Neural progenitor cell (in vitro differentiated cells): ENCODE measurements at regions not wholly inside any gene's neighbourhood (a gene's known extent, or its start where the extent isn't known, plus 50 kb on each side); places are given as distances from the start of the nearest gene placed in this dataset.

Experiments
- DNase-seq: peaks from one replicate; pipeline ENCODE4 v3.0.0-alpha.2; 2016; ENCODE audit warnings: low spot score
- H2AFZ ChIP-seq: fragments of 200-600 bp; sonication (generic); replicated peaks from 2 replicates; pipeline ENCODE4 v1.6.1; 2016; ENCODE audit warnings: antibody characterized with exemption
- H3F3A ChIP-seq: fragments of 200-600 bp; sonication (generic); 2 replicates; pipeline ENCODE4 v1.6.1; 2016; ENCODE audit warnings: antibody characterized with exemption, low read depth
- H3K27ac ChIP-seq: fragments of 200-600 bp; sonication (generic); 2 replicates; pipeline ENCODE4 v1.5.1; 2016; ENCODE audit warnings: mild to moderate bottlenecking
- H3K27me3 ChIP-seq: fragments of 200-600 bp; sonication (generic); 2 replicates; pipeline ENCODE4 v1.6.1; 2016; ENCODE audit warnings: mild to moderate bottlenecking, moderate library complexity
- H3K36me3 ChIP-seq: fragments of 200-600 bp; sonication (generic); 2 replicates; pipeline ENCODE4 v1.5.1; 2016
- H3K4me1 ChIP-seq: fragments of 200-600 bp; sonication (generic); 2 replicates; pipeline ENCODE4 v1.6.1; 2016; ENCODE audit warnings: mixed run types
- H3K4me2 ChIP-seq: fragments of 200-600 bp; sonication (generic); 2 replicates; pipeline ENCODE4 v1.6.1; 2016
- H3K4me3 ChIP-seq: fragments of 200-600 bp; sonication (generic); 2 replicates; pipeline ENCODE4 v1.5.1; 2016
- H3K79me2 ChIP-seq: fragments of 200-600 bp; sonication (generic); 2 replicates; pipeline ENCODE4 v1.6.1; 2016; ENCODE audit warnings: low read depth
- H3K9ac ChIP-seq: fragments of 200-600 bp; sonication (generic); 2 replicates; pipeline ENCODE4 v1.6.1; 2016
- H3K9me3 ChIP-seq: fragments of 200-600 bp; sonication (generic); 2 replicates; pipeline ENCODE4 v1.5.1; 2016; ENCODE audit warnings: low read depth
- H4K20me1 ChIP-seq: fragments of 200-600 bp; sonication (generic); 2 replicates; pipeline ENCODE4 v1.6.1; 2016; ENCODE audit warnings: low read depth
- H3K27ac Mint-ChIP-seq: 3 replicates; pipeline ENCODE4 v1.8.0; 2021; ENCODE audit warnings: mixed read lengths
- H3K27me3 Mint-ChIP-seq: 2 replicates; pipeline ENCODE4 v1.8.0; 2022; ENCODE audit warnings: low read depth, mild to moderate bottlenecking, inconsistent platforms, moderate library complexity, mixed read lengths; ENCODE audit not compliant: insufficient read depth
- H3K36me3 Mint-ChIP-seq: 3 replicates; pipeline ENCODE4 v1.8.0; 2021; ENCODE audit warnings: mixed read lengths
- H3K4me1 Mint-ChIP-seq: 3 replicates; pipeline ENCODE4 v1.8.0; 2021; ENCODE audit warnings: mixed read lengths
- H3K4me3 Mint-ChIP-seq: 3 replicates; pipeline ENCODE4 v1.8.0; 2021; ENCODE audit warnings: mild to moderate bottlenecking, moderate library complexity, mixed read lengths
- H3K9me3 Mint-ChIP-seq: 3 replicates; pipeline ENCODE4 v1.8.0; 2020; ENCODE audit warnings: mixed read lengths
- CTCF ChIP-seq: fragments of 200-600 bp; sonication (generic); IDR thresholded peaks from 2 replicates; pipeline ENCODE4 v1.5.1; 2017; ENCODE audit warnings: antibody characterized with exemption, mild to moderate bottlenecking
- EZH2 ChIP-seq: fragments of 200-600 bp; sonication (generic); IDR thresholded peaks from 2 replicates; pipeline ENCODE4 v1.6.1; 2017; ENCODE audit warnings: antibody characterized with exemption, mild to moderate bottlenecking, moderate library complexity
- EZH2phosphoT487 ChIP-seq: fragments of 200-600 bp; sonication (generic); IDR thresholded peaks from 2 replicates; pipeline ENCODE4 v1.6.1; 2017; ENCODE audit warnings: antibody characterized with exemption

GRCh38 chr12:22916815-22917214 lies 291.8 kb downstream of the ETNK1 start:
- TF ChIP-seq EZH2phosphoT487: no peak
- Histone ChIP-seq H3F3A (peaks cover 20% of the 10 kb centered on the region), H3K4me3 (no peak overlapping the region), H3K27ac (peak overlapping the region; percentile 69), H3K27me3 (no peaks in the 10 kb centered on the region), H3K79me2 (no peaks in the 10 kb centered on the region), H3K9ac (no peak overlapping the region), H3K9me3 (no peaks in the 10 kb centered on the region), H2AFZ (peak overlapping the region; percentile 65), H3K4me1 (peaks cover 18% of the 10 kb centered on the region), H3K4me2 (peak overlapping the region; percentile 40), H4K20me1 (no peaks in the 10 kb centered on the region), H3K36me3 (no peaks in the 10 kb centered on the region)
- Mint-ChIP-seq H3K36me3 (no peaks in the 10 kb centered on the region), H3K27me3 (peaks cover 4% of the 10 kb centered on the region), H3K9me3 (peaks cover 7% of the 10 kb centered on the region), H3K4me3 (peak overlapping the region; percentile 63), H3K27ac (peak overlapping the region; percentile 12), H3K4me1 (peaks cover 17% of the 10 kb centered on the region)
- DNase-seq: peak; percentile 21

GRCh38 chr12:22919883-22920282 lies 294.9 kb downstream of the ETNK1 start:
- Histone ChIP-seq H3K9ac (no peak overlapping the region), H3K79me2 (no peaks in the 10 kb centered on the region), H3K4me2 (no peak overlapping the region), H4K20me1 (no peaks in the 10 kb centered on the region), H3K4me3 (no peak overlapping the region), H2AFZ (no peak overlapping the region), H3K9me3 (no peaks in the 10 kb centered on the region), H3K27me3 (no peaks in the 10 kb centered on the region), H3F3A (peaks cover 20% of the 10 kb centered on the region), H3K27ac (no peak overlapping the region), H3K4me1 (peaks cover 22% of the 10 kb centered on the region), H3K36me3 (no peaks in the 10 kb centered on the region)
- H3K36me3 Mint-ChIP-seq: no peaks in the 10 kb centered on the region
- H3K4me1 Mint-ChIP-seq: peaks cover 17% of the 10 kb centered on the region
- H3K4me3 Mint-ChIP-seq: no peak overlapping the region
- no peak for TF ChIP-seq EZH2phosphoT487
- H3K27me3 Mint-ChIP-seq: peaks cover 4% of the 10 kb centered on the region
- peaks cover 7% of the 10 kb centered on the region for H3K9me3 Mint-ChIP-seq
- no peak for DNase-seq
- no peak overlapping the region for H3K27ac Mint-ChIP-seq

- Histone ChIP-seq H3K79me2 (no peaks in the 10 kb centered on the region), H3F3A (no peaks in the 10 kb centered on the region), H3K27me3 (no peaks in the 10 kb centered on the region), H3K27ac (no peak overlapping the region), H3K36me3 (no peaks in the 10 kb centered on the region), H3K9me3 (no peaks in the 10 kb centered on the region), H3K4me3 (no peak overlapping the region), H3K4me2 (no peak overlapping the region), H2AFZ (no peak overlapping the region), H4K20me1 (no peaks in the 10 kb centered on the region), H3K4me1 (peaks cover 11% of the 10 kb centered on the region), H3K9ac (no peak overlapping the region)
- H3K27me3 Mint-ChIP-seq: peaks cover 2% of the 10 kb centered on the region
- H3K4me3 Mint-ChIP-seq: no peak overlapping the region
- H3K4me1 Mint-ChIP-seq: no peaks in the 10 kb centered on the region
- no peak for TF ChIP-seq EZH2phosphoT487
- no peak for TF ChIP-seq CTCF
- no peak for TF ChIP-seq EZH2
- H3K9me3 Mint-ChIP-seq: no peaks in the 10 kb centered on the region
- H3K27ac Mint-ChIP-seq: no peak overlapping the region
- no peaks in the 10 kb centered on the region for H3K36me3 Mint-ChIP-seq
- no peak for DNase-seq
These were observed 298.8 kb downstream of the ETNK1 start for GRCh38 chr12:22923768-22924167.

- H3K4me1 Mint-ChIP-seq: no peaks in the 10 kb centered on the region
- no peak overlapping the region for H2AFZ ChIP-seq
- no peak overlapping the region for H3K4me3 ChIP-seq
- no peak overlapping the region for H3K4me3 Mint-ChIP-seq
- H3K27ac ChIP-seq: no peak overlapping the region
- H3K27me3 Mint-ChIP-seq: peaks cover 2% of the 10 kb centered on the region
- H3K9me3 ChIP-seq: no peaks in the 10 kb centered on the region
- H3K9ac ChIP-seq: no peak overlapping the region
- H3K4me1 ChIP-seq: peaks cover 11% of the 10 kb centered on the region
- no peaks in the 10 kb centered on the region for H3F3A ChIP-seq
- no peak for DNase-seq
- TF ChIP-seq EZH2phosphoT487 (no peak), CTCF (no peak), EZH2 (no peak)
- H4K20me1 ChIP-seq: no peaks in the 10 kb centered on the region
- H3K36me3 ChIP-seq: no peaks in the 10 kb centered on the region
- H3K36me3 Mint-ChIP-seq: no peaks in the 10 kb centered on the region
- no peak overlapping the region for H3K27ac Mint-ChIP-seq
- H3K9me3 Mint-ChIP-seq: no peaks in the 10 kb centered on the region
- no peaks in the 10 kb centered on the region for H3K27me3 ChIP-seq
- H3K79me2 ChIP-seq: no peaks in the 10 kb centered on the region
- H3K4me2 ChIP-seq: no peak overlapping the region
These were observed 299.4 kb downstream of the ETNK1 start for GRCh38 chr12:22924391-22924790.
